Left hindlimb (tissue), 1 donor: ENCODE measurements at regions not wholly inside any gene's neighbourhood (a gene's known extent, or its start where the extent isn't known, plus 50 kb on each side); places are given as distances from the start of the nearest gene placed in this dataset.

Experiments used
- DNase-seq: peaks from one replicate; pipeline ENCODE4 v3.0.0-alpha.2; 2018

DNA sequence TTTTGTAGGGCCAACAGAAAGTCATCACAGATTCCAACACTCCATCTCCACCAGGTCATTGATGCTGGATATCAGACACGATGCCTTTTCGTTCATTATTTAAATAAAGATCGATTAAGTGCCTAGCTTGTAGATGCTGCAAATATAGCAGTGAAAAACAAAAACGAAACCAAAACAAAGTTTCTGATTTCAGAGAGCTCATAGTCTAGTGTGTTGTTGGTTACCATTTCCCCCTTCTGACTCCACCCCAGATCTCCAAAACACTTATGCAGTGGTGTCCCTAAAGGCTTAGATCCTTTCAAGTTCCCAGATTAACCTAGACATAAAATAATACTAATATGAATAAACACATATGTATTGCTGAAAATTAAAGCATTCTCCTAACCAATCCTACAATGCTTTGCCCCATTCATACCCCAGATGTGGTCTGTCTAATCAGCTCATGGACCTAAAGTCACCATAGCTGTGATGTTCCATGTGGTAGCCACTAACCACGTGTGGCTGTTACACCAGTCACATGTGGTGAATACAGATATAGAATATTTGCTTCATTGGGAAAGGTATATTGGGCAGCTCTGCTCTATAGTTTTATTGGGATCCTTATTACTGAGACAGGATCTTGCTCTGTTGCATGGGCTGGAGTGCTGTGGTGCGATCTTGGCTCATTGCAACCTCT is 787.2 kb downstream of the TDRD15 start:
- no peak for DNase-seq

DNA sequence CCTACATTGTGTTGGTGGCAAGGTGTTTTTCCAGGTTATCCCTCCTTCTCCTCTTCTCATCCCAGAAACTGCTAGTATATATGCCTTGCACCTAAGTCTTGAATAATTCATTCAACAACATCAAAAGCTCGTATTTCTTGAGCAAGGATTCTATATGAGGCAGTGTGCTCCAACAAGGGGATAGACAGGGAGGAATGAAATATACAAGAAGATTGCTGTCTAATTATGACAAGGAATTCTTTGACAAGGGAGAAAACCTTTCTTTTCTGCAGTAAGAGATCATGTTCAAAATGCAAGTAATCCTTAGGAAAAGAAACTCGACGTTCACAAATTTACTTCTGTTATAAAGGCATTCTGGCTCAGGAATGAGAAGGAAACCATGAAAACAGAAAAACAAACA is 788.6 kb downstream of the TDRD15 start:
- no peak for DNase-seq

DNA sequence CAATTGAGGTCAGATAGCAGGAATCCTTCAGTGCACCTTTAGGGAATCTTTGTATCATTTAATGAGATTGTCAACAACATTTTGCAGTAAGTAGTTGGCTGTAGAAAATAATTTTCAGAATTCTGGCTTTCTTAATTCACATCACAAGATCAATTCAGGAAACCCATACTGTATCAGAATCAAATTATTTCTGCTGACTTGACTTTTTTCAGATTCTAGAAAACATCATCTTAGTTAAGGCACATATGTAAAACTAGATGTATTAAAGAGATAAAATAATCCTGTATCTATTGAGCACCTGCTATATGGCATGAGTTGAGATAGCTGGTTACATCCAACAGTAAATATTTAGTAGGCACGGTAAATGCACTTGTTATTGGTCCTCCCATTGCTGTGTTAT is 791.4 kb downstream of the TDRD15 start:
- DNase-seq, result no peak

DNA sequence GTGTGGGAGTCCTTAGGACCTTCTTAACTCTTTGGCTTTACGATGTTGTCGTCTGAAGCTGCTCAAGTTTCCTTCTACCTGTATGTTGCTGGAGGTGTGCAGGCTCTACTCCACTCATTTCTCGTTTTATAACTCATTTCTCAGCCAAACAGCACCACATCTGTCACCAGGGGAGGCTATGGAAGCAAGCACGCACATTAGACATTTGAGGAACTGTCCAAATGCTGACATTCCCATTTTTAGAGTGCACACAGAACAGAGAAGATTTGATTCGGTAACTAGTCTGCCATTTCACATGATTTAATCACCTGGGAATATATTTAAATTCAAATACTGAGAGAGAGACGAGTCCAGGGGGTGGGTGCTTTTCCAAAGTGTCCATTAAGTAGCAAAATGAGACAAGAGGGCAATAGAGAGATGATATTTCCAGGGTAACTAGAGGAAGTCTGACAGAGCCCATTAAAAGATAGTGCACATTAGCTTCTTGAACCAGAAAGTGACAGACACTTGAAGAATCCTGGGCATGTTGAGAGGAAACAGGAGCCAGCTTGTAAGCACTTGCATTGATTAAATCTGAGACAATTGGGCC is 793.3 kb downstream of the TDRD15 start:
- no peak for DNase-seq

DNA sequence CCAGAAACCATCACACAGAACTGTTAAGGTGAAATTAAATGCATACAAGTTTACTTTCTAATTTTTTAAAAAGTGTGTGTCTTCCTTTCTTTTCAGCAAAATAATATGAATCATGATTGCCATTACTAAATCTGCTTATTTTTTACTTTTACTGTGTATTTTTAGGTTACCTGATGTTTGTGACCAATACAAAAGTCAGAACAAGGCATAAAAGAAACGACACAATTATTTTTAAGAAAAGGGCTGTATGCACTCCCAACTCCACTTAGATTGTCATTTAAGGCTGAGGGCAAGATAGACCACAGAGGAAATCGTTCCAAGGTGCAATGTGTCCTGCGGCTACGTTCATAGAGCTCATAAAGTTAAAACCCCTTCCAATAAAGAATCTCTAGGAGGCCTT is 797.0 kb downstream of the TDRD15 start:
- no peak for DNase-seq

DNA sequence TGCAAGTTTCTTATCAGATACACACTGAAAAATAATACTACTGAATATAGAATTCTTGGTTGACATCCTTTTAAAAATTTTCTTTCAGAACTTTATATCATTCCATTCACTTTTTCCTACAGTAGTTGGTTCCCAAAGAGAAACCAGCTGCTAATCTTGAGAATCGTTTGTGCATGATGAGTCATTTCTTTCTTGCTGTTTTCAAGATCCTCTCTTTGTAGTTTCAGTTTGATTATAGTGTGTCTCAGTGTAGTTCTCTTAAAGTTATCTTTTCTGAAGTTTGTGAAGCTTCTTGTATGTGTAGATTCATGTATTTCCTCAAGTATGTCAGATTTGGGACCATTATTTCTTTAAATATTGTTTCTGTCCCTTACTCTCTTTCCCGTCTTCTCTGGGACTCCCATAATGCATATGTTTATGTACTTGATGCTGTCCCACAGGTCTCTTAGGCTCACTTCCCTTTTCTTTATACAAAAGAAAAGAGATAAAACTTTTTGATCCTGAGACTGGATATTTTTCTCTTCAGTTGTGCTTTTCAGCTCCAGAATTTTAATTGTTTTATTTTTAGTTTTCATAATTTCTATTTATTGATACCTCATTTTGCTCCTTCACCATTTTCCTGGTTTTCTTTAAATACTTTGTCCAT is 801.0 kb downstream of the TDRD15 start:
- no peak for DNase-seq

DNA sequence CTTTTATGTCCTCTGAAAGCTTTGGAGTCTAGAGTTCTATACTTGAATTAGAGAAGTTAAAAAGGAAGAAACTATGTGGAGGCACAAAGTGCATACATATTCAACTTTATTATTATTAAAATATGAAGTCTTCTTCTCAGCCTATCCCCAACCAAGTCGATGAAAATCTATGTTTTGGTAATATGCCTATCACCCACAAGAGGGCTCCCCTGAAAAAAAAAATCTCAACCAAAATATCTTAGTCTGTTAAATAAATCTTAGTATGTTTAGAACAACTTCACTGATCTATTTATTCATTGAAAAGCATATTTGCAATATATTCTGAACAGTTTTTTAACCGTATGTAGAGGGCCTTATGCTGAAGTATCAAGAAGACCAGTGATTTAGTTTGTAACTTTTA is 804.5 kb downstream of the TDRD15 start:
- no peak for DNase-seq

DNA sequence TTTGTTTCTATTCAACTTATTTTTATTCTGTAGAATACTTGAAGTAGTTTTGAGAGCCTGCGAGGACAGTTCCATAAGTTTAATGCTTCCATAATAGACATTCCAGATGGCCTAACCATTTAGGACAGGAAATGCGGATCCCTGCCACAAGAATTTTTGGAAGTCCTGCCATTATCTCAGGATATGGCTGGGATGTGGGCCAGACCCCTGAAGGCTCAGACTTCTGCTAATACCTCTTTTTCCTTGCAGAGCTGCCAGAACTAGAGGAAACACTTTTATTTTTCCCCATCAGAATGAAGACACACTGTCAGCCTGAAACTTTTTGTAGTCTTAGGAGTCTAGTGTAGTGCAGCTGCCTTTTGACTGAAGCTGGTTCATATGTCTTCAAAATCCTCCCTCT is 806.5 kb downstream of the TDRD15 start:
- DNase-seq, result peak; percentile 82

DNA sequence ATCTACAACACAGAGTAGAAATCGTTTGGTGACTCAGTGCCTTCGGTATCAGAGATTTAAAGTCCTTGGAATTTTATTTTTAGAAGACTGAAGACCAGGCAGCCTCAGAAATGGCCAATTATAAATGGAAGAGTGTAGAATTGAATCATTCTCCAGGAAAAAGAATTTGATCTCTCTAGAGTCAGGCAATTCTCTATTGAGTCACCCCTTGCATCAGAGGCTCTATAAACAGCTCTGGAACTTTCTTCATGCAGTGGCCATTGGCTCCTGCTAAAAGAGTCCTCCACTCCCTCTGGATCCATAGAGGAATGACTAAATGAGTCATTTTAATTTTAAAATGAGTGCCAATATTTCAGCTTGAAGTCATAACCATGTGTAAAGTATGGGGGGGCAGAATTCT is 816.2 kb downstream of the TDRD15 start:
- no peak for DNase-seq

DNA sequence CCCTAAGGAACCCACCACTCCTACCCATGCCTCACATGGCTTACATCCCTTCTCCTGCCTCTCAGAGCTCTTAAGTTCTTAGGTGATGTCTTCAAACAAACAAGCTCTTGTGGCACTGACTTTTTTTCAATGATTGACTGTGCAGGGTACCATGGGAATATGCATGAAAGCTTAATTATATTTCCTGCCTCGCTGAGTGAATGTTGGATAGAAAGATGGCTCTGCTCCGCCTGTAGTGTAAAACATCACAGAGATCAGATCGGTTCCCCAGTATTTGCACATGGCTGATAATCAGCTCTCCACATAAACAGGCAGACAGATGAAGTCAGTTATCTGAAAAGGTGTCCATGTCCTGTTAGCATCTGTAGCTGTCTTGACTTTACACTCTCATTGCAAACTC is 820.8 kb downstream of the TDRD15 start:
- no peak for DNase-seq

DNA sequence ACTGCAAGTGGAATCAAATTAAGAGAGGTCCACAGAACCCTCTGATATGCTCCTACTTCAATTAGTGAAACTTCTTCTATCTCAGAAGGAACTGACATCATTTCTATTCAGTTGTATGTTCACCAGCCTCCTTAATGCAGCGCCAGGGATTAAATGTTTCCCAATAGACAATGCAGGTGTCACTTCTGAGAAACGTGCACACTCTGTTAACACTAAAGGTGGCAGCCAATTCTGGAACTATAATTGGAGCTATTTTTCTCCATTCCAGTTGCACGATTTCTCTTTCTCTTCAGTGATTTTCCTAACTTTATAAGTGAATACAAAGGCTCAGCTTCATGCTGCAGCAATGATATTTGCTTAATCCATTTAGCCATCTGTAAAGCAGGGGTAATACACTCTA is 821.9 kb downstream of the TDRD15 start:
- DNase-seq, result no peak

DNA sequence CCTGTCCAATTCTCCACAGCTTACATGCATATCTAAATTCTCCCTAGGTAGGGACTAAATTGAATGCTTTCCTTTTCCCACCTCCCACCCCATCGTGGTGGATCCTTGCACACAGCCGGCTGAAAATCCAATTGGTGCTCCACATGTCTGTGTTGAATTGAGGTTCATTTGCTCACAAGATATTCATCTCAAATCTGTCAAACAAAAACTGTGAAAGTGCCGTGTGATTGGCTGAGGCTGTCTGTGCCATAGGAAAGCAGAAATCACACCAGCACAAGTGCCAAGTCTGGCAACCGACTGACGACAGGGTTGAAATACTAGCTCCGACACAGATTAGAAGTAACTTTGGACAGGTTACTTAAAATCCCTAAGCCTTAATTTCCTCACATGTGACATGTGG is 823.3 kb downstream of the TDRD15 start:
- DNase-seq, result no peak

DNA sequence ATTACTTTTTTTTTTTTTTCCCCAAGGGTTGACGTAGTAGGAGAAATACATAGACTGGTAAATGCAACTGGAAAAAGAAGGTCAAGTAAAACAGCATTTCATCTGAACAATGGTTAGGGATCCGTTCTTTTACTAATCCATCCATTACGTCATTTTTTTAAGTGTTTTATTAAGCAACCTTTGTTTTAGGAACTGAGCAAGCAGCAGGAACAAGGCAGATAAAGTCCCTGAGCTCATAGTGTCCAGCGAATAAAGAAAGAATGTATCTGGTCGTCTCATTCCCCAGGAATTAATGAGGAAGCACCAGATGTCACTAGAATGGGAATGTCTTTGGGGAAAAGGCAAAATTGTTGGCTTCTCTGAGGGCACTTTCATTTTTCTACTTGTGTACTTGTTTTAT is 842.4 kb downstream of the TDRD15 start:
- DNase-seq, result no peak

DNA sequence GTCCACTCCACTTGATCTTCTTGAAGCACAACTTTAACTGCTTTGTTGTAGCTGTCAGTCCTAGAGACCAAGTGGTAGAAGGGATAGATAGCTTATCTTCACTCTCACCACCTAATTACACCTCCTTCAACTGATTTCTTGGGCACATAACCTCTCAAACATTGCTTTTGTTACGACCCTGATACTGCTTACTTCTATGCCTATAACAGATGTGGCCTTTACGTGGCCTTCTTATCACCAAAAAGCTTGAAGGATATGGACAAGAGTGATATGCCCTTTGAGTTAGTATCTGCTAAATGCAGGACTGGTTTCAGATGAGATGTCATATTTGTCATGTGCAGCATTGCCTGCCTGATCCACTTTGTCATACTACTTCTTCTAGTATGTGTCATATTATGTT is 847.2 kb downstream of the TDRD15 start:
- no peak for DNase-seq

DNA sequence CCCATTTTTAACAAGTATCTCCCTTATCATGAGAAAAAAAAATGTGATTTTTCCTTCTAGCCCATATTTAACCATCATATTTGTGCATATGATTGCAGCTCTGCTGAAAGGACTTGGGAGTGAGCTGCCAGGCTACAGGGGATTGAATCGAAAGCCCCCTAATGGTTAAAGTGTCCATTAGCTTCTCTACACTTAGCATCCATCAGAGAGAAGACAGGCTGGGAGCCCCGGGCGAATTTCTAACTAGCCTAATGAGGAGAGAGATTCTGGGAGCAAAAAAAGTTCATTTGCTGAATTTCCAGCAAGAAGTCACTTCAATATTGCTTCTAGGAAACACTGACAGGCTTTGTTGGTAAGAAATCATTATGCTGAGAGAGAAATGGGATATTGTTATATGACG is 848.8 kb downstream of the TDRD15 start:
- no peak for DNase-seq

DNA sequence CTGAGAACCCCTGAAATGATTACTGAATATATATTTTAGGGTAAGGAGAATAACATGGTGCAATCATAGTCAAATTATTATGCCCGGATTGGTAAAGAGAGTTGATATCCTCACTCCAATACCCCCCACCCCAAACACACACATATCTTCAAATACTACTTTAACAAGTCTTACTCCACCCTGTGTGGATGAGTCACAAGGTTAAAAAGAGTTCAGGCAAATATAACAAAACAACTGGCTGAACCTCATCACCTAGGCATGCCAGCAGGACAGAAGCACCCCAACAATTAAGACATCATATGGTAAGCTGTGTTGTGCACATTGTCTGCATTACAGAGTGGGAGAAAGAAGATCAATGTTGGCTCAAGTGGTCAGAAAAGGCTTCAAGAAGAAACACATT is 857.4 kb downstream of the TDRD15 start:
- DNase-seq, result no peak

DNA sequence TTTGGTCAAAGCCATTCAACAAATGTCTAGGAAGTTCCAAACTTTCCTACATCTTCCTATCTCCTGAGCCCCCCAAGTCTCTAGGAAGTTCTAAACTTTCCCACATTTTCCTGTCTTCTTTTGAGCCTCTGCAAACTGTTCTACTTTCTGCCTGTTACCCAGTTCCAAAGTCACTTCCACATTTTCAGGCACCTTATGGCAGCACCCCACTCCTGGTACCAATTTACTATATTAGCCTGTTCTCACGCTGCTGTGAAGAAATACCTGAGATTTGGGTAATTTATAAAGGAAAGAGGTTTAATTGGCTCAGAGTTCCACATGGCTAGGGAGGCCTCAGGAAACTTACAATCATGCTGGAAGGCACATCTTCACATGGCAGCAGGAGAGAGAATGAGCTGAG is 869.2 kb downstream of the TDRD15 start:
- DNase-seq, result no peak

DNA sequence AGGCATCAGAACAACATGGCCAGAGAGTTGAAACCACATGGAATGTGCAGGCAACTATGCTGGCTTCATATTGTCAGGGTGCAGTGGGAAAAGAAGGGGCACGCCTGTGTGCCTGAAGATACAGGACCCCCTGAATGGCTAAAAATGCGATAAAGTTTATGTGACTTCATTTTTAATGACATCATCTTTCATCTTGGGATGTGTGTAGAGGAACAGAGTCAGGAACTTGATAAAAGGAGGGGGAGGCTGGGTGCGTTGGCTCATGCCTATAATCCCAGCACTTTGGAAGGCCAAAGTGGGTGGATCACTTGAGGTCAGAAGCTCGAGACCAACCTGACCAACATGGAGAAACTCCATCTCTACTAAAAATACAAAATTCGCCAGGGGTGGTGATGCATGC is 872.6 kb downstream of the TDRD15 start:
- DNase-seq, result no peak

DNA sequence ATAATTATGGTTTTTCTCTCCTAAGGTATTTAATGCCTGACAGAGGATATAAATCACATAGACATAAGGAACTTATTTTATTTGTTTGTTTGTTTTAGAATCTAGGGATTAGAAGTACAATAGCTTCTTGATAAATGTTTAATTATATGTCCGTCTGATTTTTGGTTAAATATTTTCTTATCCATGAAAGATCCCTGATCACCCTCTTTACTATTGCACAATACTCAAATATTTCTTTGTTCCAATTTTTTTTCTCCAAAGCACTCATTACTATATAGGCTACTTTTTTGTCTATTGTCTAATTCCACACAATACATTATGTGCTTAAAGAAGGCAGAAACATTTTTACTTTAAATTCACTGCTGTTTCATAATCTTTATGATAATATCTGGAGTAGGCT is 875.8 kb downstream of the TDRD15 start:
- DNase-seq, result no peak

DNA sequence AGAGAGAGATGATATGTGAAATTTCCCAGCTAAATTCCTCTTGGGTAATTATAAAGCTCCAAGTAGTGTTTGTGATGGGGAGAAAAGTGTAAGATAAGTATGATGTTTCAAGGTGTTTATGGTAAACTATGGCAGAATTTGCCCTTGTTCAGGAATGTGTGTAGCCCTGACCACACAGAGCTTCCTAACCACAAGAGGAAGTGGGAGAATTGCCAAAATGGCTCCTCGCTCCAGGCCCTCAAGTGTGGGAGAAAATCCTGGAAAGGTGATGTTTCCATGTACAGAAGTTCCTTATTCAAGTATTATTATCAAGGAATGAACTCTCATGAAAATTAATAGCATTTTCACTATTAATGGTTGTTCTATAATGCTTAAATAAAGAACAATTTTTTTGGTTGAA is 878.3 kb downstream of the TDRD15 start:
- no peak for DNase-seq

DNA sequence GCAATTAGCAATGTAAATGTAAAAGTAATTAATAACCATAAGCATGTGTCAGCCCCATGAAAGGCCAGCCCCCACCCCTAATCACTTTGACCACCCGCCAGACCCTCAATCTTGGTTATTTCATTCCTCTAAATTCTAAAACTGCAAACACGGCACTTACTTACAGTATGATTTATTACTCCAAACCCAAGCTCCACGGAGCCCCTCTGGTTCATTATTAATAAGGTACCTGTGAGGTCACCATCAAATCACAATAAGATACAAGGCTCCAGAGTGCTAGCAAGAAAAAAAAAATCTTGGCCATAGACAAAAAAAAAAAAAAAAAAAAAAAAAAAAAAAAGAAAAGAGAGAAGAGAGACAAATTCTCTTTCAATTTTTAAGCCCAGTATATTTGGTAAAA is 879.5 kb downstream of the TDRD15 start:
- DNase-seq, result no peak

DNA sequence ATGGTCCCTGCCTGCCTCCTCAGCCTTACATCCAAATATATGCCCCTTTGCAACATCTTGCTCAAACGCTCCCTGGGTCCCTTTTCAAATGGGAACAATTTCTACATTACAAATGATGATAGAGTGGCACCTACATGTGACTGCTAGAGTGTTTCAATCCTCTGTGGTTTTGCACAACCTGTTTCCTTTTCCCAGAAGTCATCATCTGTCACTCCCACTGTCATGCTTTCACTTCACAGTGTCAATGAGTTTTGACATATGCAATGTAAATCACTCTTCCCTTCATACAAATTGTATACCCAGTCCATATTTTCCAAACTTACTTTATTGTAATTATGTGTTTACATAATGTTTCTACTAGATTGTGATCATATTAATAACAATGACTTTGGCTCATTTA is 887.3 kb downstream of the TDRD15 start:
- DNase-seq, result no peak

DNA sequence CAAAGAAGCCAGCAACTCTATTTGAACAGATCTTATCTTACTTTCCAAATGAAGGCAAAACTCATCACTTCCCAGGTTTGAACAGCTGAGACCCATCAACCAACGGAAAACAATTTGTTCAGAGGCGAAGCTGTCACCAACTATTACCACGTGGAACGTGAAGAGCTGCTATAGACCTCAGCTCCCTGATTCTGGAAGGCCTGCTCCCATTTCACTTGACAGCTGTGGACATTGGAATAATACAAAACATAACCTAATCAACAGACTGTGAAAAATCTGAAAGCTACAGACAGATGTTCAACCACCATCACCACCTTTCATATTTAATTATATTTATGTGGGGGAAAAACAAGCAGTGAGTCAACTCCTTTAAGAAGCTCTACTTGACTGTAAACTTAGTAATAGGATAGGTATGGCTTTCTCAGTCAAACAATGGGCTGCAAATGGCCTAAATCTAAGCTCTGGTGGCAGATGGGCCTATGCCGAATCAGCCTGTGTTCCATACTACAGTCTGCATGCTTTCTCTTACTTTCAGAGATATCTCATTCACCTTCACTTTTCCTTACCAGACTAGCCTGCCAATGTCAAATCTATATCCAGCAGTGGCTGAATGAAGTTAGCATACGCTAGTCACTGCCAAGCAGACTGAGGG is 896.4 kb downstream of the TDRD15 start:
- DNase-seq, result no peak

DNA sequence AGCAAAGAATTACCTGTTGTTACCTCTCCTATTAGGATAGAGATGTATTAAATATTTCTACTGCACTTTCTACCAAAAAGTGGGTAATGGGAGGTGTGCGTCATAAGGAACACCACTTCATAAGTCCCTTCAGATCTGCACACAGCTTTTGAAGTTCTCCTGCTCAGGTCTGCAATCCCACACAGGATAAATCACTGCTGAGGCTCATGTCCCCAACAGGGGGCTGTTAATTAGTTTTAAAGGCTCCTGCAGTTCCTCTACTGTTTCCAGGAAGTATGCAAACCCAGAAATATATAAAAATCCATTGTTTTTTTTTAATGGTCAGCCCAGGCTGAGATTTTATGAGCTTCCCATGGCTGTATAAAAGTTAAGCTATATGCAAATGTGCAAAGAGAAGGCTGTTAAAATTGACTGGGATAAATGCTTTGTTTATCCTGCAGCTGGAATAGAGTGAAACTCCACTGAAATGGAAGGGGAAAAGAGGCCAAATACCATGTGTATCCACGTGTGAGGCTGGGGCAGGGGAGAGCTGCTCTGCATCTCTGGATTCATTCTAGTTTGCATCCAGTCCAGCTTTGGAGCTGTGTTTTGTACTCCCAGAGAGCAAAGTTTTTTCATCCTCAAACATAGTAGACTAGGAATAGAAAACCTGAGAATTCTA is 903.7 kb downstream of the TDRD15 start:
- DNase-seq, result no peak
